PC-9 (cell line): ENCODE measurements at regions not wholly inside any gene's neighbourhood (a gene's known extent, or its start where the extent isn't known, plus 50 kb on each side); places are given as distances from the start of the nearest gene placed in this dataset.

Source experiments
- BruUV-seq: library from RNA; stranded (reverse); fragments of 400-500 nt; replicated peaks from 2 replicates; lab custom pipeline; 2021; lab: Mats Ljungman, UMichigan
- CTCF ChIA-PET: fragments of 300-600 bp; sonication (Branson Sonifier 250); formaldehyde crosslinking; loops from one replicate; lab custom pipeline; 2022; ENCODE audit warnings: antibody characterized with exemption; lab: Charles Lee
- POLR2A ChIA-PET: fragments of 300-600 bp; sonication (Branson Sonifier 250); formaldehyde crosslinking; loops from one replicate; lab custom pipeline; 2022; ENCODE audit warnings: antibody characterized with exemption; ENCODE audit not compliant: unreplicated experiment; lab: Charles Lee
- DNase-seq, 2 experiments: peaks; one replicate each; pipeline versions ENCODE4 v3.0.0 to v3.0.0-alpha.2; 2015 to 2022; ENCODE audit warnings: mixed read lengths in 1 of 2
- H2AFZ ChIP-seq: fragments of 200-600 bp; sonication (generic); 2 replicates; pipeline ENCODE4 v1.8.1; 2017; ENCODE audit warnings: antibody characterized with exemption
- H3F3A ChIP-seq: fragments of 200-600 bp; sonication (generic); 2 replicates; pipeline ENCODE4 v1.8.1; 2017; ENCODE audit warnings: antibody characterized with exemption, mild to moderate bottlenecking, low read depth; ENCODE audit not compliant: insufficient read depth
- H3K27ac ChIP-seq: fragments of 200-600 bp; sonication (generic); 2 replicates; pipeline ENCODE4 v1.6.1; 2016; ENCODE audit warnings: mixed run types
- H3K27me3 ChIP-seq: fragments of 200-600 bp; sonication (generic); 2 replicates; pipeline ENCODE4 v1.6.1; 2016; ENCODE audit warnings: low read depth, mixed run types; ENCODE audit not compliant: insufficient read depth
- H3K36me3 ChIP-seq: fragments of 200-600 bp; sonication (generic); 2 replicates; pipeline ENCODE4 v1.6.1; 2016; ENCODE audit warnings: low read depth, mixed run types
- H3K4me1 ChIP-seq: fragments of 200-600 bp; sonication (generic); replicated peaks from 2 replicates; pipeline ENCODE4 v1.6.1; 2016; ENCODE audit warnings: mixed run types; ENCODE audit not compliant: insufficient read depth
- H3K4me2 ChIP-seq: fragments of 200-600 bp; sonication (generic); 2 replicates; pipeline ENCODE4 v1.6.1; 2017; ENCODE audit warnings: mixed run types
- H3K4me3 ChIP-seq: fragments of 200-600 bp; sonication (generic); 2 replicates; pipeline ENCODE4 v1.6.1; 2016; ENCODE audit warnings: mixed run types
- H3K79me2 ChIP-seq: fragments of 200-600 bp; sonication (generic); 2 replicates; pipeline ENCODE4 v1.6.1; 2017; ENCODE audit warnings: low read depth, mixed run types
- H3K9me2 ChIP-seq: fragments of 200-600 bp; sonication (generic); 2 replicates; pipeline ENCODE4 v1.8.1; 2017; ENCODE audit warnings: mild to moderate bottlenecking; ENCODE audit not compliant: insufficient read depth
- H3K9me3 ChIP-seq: fragments of 200-600 bp; sonication (generic); 2 replicates; pipeline ENCODE4 v1.8.1; 2016; ENCODE audit warnings: low read depth; ENCODE audit not compliant: insufficient read depth
- H4K20me1 ChIP-seq: fragments of 200-600 bp; sonication (generic); 2 replicates; pipeline ENCODE4 v1.8.1; 2017; ENCODE audit not compliant: insufficient read depth
- EZH2 ChIP-seq: fragments of 200-600 bp; sonication (generic); IDR thresholded peaks from 2 replicates; pipeline ENCODE4 v1.8.0; 2017; ENCODE audit warnings: antibody characterized with exemption, low read depth
- intact Hi-C: fragments of 100-400 bp; cut with micrococcal nuclease; formaldehyde crosslinking; loops from one replicate; pipeline ENCODE4 v1.10.0; 2022; ENCODE audit not compliant: unreplicated experiment
- TF ChIP-seq, protein P1 (sequence below): fragments of 200-600 bp; sonication (generic); conservative IDR thresholded peaks from 2 replicates; pipeline ENCODE4 v1.6.1; 2017; ENCODE audit warnings: mixed run types, antibody characterized with exemption, mild to moderate bottlenecking, moderate library complexity

DNA sequence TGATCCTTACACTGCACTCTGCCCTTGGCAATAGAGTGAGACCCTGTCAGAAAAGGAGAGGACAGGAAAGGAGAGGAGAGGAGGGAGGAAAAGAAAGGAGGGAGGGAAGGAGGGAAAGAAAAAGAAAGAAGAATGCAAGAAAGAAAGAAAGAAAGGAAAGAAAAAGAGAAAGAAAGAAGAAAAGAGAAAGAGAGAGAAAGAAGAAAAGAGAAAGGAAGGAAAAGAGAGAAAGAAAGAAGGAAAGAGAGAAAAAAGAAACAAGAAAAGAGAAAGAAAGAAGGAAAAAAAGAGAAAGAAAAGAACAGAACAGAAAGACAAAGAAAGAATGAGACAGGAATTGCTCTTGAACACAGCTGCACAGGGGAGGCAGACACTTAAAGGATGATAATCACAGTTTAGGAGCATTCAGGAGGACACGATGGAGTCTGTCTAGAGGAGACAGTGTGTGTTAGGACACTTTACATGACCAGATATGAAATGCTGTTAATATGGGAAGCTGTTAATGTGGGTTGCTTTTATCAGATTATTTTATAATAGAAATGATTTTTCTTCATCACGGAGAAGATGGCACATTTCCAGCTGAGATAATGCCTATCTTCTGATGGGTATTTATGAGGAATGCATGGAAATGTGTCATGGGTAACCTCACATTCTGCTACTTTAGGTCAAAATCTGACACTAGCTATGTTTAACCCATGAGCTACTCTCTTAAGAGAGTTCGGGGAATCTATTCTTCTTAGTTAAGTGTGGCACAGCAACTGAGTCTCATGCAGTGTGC, 160.5 kb downstream of the BAMBI start:
- Histone ChIP-seq H3K4me2 (no peak overlapping the region), H3K36me3 (no peaks in the 10 kb centered on the region), H4K20me1 (no peaks in the 10 kb centered on the region), H3K4me1 (no peaks in the 10 kb centered on the region), H3K79me2 (no peaks in the 10 kb centered on the region), H3K27me3 (no peaks in the 10 kb centered on the region), H3K27ac (no peak overlapping the region), H3F3A (no peaks in the 10 kb centered on the region), H2AFZ (no peak overlapping the region), H3K9me2 (no peaks in the 10 kb centered on the region), H3K9me3 (no peaks in the 10 kb centered on the region), H3K4me3 (no peak overlapping the region)
- POLR2A ChIA-PET = no interaction called here
- CTCF ChIA-PET = no interaction called here
- BruUV-seq = no TSS peak
- intact Hi-C loops = no loop called here
- DNase-seq = no peak
- no peak for TF ChIP-seq EZH2
- TF ChIP-seq, protein P1, sequence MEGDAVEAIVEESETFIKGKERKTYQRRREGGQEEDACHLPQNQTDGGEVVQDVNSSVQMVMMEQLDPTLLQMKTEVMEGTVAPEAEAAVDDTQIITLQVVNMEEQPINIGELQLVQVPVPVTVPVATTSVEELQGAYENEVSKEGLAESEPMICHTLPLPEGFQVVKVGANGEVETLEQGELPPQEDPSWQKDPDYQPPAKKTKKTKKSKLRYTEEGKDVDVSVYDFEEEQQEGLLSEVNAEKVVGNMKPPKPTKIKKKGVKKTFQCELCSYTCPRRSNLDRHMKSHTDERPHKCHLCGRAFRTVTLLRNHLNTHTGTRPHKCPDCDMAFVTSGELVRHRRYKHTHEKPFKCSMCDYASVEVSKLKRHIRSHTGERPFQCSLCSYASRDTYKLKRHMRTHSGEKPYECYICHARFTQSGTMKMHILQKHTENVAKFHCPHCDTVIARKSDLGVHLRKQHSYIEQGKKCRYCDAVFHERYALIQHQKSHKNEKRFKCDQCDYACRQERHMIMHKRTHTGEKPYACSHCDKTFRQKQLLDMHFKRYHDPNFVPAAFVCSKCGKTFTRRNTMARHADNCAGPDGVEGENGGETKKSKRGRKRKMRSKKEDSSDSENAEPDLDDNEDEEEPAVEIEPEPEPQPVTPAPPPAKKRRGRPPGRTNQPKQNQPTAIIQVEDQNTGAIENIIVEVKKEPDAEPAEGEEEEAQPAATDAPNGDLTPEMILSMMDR = no peak

DNA sequence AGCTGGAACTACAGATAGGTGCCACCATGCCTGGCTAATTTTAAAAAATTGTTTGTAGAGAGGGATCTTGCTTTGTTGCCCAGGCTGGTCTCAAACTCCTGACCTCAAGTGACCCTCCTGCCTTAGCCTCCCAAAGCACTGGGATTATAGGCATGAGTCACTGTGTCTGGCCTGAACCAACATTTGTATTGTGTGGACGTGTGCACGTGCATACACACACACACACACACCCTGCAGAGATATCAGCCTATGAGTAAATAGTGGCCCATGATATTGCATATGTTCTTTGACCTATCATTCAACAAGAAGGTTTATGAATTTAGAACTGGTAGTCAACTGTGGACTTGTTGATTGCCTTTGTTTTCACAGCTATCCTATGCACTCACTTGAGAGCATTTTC, 161.6 kb downstream of the BAMBI start:
- no peaks in the 10 kb centered on the region for H3F3A ChIP-seq
- POLR2A ChIA-PET = no interaction called here
- intact Hi-C loops = no loop called here
- no peak overlapping the region for H3K4me3 ChIP-seq
- DNase-seq = no peak
- no peak overlapping the region for H3K4me2 ChIP-seq
- TF ChIP-seq EZH2 = no peak
- TF ChIP-seq, protein P1 = no peak
- no peaks in the 10 kb centered on the region for H3K9me3 ChIP-seq
- H3K27me3 ChIP-seq = no peaks in the 10 kb centered on the region
- H2AFZ ChIP-seq = no peak overlapping the region
- no peaks in the 10 kb centered on the region for H3K36me3 ChIP-seq
- no peaks in the 10 kb centered on the region for H3K9me2 ChIP-seq
- H3K79me2 ChIP-seq = no peaks in the 10 kb centered on the region
- H3K27ac ChIP-seq = no peak overlapping the region
- no peaks in the 10 kb centered on the region for H3K4me1 ChIP-seq
- CTCF ChIA-PET = interaction anchor here (0.5 kb wide), 1 partner anchor 155 kb away, joined by 4 read pairs; no protein-coding TSS in a partner anchor
- H4K20me1 ChIP-seq = no peaks in the 10 kb centered on the region
- no TSS peak for BruUV-seq

DNA sequence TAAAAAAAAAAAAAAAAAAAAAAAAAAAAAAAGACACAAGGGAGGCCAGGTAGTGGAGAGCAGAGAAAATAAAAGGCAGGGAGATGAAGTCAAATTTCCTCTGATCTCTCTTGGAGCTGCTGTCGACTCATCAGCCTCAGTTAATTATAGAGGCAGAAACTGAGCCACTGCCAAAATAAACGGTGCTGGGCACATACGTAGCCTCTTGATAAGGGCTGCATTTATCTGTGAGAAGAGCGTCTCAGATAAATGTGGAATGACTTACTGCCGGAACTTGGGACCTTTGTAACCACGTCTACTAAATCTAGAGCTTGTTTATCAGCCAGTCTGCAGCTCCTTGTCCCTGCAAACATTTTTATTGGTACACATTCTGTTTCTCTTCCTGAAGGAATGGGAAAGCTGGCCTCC, 162.3 kb downstream of the BAMBI start:
- intact Hi-C loops = no loop called here
- Histone ChIP-seq H2AFZ (no peak overlapping the region), H3K4me2 (no peak overlapping the region), H3K27ac (no peak overlapping the region), H3F3A (no peaks in the 10 kb centered on the region), H4K20me1 (no peaks in the 10 kb centered on the region), H3K4me3 (no peak overlapping the region), H3K79me2 (no peaks in the 10 kb centered on the region), H3K27me3 (no peaks in the 10 kb centered on the region), H3K9me3 (no peaks in the 10 kb centered on the region), H3K4me1 (no peaks in the 10 kb centered on the region), H3K9me2 (no peaks in the 10 kb centered on the region), H3K36me3 (no peaks in the 10 kb centered on the region)
- POLR2A ChIA-PET = no interaction called here
- no TSS peak for BruUV-seq
- CTCF ChIA-PET = no interaction called here
- DNase-seq = no peak
- TF ChIP-seq, protein P1 = no peak
- no peak for TF ChIP-seq EZH2
